ENCODE measurements at regions not wholly inside any gene's neighbourhood (a gene's known extent, or its start where the extent isn't known, plus 50 kb on each side); places are given as distances from the start of the nearest gene placed in this dataset.

DNA sequence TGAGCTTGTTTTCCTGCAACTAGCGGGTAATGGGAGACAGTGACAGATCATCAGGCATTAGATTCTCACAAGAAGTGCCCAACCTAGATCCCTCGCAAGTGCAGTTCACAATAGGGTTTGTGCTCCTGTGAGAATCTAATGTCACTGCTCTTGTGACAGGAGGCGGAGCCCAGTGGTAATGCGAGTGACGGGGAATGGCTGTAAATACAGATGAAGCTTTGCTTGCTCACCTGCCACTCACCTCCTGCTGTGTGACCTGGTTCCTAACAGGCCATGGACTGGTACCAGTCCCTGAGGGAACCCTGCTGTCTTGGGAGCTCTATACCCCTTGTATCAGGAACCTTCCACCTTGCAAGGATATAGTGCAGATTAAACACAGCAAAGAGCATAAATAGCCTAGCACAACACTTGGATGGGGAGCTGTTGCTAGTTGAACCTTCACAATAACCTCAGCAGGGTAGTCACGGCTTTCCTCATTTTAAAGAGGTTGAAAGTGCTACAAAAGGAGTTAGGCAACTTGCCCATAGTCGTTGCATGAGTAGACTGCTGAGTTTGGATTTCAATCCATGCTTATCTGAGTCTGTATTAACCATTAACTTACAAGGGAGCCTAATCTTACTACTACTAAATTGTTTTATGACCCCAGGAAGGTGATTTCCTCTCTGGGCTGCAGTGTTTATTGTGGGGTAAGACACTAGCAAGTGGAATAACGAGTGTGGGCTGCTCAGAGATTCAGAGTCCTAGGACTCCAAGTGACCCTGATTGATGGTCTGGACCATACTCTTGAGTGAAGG lies 156.6 kb upstream of the ZFHX3 start:
- no peak for DNase-seq

DNA sequence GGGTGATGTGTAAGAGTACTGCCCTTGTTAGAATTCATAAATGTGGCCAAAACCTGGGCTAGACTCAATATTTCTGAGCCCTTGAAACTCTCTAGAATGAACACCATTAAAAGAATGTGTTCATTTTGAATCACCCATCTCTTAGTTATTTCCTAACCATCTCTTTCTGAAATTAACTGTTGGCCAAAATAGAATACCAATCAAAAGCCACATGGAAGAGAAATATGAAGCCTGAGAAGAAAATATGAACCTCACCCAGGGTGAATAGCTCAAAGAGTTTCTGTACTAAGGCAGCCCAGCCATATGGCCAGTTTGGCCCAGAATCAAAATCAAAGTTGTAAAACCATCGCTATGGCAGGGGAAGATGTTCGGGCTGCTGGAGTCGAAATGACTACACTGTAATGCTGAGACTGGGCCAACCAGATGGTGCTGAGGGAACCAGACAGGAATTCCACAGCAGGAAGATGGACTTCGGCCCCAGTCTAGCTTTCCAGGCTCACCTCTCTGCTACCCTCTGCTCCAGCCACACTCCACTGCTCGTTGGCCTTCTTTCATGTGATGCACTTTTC lies 154.3 kb upstream of the ZFHX3 start:
- no peak for DNase-seq

DNA sequence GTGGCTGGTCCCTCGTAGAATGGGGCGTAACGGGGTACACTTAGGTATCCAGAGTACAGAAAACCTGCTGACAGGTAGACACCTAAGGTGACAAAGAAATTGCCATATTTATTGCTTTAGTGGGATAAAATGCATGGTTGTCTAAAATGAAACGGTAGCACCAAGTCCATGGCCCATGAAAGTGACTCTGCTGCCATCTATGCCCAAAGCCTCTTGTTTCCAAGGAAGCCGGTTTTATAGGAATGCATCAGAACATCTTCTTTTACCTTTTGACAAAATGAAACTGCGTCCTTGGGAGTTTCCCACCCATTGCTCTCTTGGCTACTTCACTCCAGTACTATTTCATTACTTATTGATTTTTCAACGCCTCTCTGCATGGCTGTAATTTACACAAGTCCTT lies 151.3 kb upstream of the ZFHX3 start:
- no peak for DNase-seq

DNA sequence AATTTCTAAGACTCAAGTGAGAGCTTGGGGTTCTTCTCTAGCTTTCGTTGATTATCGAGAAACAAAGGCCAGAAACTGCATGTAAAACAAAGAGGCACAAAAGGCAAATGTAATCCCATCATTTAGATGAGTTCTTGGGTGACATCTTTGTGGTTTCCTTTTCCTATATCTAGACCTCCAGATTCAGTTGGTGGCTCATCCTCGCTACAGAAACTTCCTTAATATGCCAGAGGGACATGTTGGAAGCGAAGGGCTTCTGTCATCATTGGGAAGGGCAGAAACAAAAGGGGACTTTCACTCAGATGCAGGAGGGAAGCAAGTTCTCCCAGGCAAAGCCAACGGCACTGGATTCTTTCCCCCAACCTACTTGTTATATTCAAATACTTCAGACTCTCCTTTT lies 150.6 kb upstream of the ZFHX3 start:
- no peak for DNase-seq

DNA sequence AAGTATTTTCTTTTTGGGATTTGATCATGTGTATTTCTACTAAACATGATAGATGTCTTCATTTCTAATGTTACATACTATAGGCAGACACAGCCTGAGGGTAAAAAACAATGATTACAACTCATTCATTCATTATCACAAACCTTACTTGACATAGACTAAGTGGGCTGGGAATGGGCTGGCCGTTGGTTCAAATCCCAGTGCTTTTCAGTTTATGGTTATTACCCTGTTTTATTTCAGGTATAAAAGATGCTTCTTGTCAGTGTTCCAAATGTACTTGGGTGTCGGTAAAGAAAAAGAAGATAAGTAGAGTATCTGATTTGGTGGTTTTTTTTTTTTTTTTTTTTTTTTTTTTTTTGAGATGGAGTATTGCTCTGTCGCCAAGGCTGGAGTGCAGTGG lies 149.7 kb upstream of the ZFHX3 start:
- no peak for DNase-seq

DNA sequence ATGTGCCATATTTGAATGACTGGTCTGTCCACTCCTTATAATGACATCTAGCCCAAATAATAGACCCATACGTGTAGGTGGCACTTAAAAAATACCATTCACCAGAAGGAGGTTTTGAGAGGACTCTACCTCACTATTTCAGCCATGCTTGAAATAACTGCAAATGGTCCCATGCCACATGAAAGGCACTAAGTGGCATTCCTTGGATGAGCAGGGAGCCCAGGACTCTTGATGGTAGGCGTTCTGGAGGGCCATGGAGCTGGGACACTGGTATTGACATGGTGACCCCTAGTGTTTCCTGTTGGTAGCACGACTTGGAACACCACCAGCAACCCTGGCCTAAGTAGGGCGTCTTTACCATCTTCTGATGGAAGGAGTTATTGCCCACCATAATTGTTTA lies 148.7 kb upstream of the ZFHX3 start:
- no peak for DNase-seq

DNA sequence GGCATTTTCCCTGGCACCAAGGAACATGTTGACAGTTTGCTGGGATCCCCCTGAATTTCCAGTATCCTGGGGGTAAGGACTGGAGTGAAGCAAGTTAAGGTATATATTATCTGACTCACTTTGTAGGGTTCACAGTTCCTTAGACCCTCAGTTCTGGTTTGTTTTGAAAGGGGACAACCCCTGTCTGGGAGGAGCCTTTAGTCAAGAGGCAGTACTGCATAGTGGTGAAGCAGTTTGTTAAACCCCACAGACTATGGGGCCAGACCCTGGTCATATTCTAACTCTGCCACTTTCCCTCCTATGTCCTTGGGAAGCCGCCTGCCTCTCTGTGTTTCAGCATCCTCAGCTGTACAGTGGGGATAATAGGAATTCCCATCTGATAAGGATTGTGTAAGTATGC lies 145.5 kb upstream of the ZFHX3 start:
- DNase-seq: no peak

DNA sequence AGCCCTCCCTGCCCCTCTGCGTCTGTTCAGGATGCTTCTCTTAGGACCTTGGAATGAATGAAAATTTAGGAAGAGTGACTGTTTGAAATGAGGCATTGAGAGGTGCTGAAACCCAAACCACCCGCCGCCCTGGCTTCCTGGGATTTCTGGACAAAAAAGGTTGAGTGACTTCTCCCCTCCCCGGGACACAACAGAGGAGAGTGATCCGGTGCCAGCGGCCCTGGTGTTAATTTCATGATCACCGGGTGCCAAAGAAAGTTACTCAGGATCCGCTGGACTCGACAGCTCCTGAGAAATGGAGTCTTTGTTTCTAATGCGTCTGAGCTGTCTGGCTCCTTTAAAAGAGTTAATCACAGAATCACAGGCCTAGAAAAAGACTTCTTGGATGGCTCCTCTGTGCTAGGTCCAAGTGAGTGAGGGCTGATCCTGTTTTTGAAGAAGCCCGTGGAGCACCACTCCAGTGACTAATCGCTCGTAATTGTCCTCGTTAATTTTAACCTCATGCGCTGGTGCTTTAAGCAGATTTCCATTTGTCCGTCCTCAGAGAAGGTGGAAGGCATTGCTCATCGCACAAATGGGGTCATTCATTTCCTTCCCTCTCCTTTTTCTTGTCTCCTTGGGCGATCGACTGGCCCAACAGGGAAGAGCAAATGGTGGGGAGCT lies 144.4 kb upstream of the ZFHX3 start:
- no peak for DNase-seq

DNA sequence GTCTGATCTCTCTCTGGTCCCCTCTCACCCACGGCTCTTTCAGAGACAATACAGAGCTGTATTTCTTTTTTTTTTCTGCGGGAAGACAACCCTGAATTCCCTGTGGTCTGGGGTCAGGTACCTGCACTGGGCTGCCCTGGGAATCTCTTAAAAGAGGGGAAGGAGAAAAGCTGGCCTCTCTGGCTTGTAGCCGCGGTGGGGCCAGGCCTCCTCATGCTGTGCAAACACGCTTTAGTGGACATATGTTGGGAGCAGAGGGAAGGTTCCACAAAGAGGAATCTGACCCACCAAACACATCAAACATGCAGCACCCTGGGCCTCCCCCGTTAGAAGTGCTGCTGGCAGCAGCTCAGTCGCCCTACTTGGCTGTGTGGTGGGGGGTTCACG lies 143.7 kb upstream of the ZFHX3 start:
- DNase-seq: no peak

DNA sequence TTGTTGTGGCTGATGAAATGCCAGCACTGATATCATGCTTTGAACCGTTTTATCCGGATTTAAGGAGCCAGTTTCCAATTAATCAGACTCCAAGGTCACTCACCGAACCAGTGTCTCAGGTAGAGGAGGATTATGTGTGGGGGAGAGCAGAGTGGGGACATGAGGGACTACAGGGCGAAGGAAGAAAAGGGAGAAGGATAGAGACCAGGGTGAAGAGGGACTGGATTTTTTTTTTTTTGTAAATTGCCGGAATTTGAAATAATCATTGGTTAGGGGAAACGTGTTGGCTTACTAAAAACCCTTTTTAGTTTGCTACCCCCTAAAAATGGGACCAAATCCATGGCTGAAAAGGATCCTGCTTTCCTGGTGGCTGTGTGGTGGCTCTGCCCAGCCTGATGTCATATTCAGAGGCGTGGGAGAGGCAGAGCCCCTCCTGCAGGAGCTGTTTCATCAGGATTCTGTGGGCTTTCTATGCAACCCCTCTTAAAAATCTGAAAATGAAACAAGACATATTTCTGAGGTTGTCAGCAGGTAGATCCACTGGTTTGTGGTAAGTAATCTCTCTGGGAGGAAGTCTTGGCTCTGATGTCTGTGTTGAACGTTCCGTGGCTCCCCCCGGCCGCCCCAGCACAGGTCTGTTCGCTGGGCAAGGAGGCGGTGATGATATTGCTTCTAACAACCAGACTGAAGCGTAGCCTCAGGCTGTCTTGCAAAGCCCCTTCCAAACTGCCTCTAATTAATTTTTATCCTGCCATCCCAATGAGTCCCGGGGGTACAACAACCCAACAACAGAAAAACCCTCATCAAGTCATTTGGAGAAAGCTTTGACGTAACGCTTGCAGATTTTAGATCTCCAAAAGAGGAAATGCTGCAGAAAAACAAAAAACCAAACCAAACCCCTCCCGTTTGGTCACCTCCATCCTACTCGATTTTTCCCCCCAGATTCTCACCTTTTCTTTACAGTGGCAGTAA lies 143.0 kb upstream of the ZFHX3 start:
- no peak for DNase-seq

DNA sequence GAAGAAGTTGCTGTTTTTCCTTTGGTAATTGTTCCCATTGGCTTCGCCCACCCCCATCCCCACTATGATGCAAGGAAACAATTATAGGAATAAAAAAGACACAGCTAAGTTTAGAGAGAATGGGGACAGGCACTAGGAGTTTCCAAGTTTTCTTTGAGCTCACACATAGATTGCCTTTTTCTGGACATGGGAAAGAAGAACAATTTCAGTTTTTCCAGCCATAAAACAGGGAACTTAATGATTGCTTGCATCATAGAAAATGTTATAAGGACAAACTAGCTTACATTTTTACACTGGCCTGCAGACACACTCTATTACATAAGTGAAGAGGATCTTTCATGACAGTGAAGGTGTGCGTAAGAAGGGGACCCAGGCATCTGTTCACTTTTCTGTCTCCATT lies 142.3 kb upstream of the ZFHX3 start:
- DNase-seq: no peak

DNA sequence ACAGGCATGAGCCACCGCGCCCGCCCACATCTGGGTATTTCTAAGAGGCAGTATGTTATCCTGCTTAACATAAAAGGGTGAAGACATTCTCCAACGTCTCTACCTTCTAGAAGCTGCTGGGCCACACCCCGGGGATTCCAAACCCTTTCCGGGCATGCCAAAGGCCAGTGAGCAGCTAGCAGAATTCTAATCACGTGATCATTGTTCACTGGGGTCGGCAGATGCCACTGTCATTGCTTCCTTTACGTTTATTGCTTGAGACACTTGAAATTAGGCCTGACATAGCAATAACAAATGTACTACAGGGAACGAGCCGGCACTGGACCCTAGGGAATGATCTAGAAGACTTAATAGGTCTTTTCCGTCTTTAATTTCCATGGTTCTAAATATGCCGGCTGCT lies 141.2 kb upstream of the ZFHX3 start:
- no peak for DNase-seq

DNA sequence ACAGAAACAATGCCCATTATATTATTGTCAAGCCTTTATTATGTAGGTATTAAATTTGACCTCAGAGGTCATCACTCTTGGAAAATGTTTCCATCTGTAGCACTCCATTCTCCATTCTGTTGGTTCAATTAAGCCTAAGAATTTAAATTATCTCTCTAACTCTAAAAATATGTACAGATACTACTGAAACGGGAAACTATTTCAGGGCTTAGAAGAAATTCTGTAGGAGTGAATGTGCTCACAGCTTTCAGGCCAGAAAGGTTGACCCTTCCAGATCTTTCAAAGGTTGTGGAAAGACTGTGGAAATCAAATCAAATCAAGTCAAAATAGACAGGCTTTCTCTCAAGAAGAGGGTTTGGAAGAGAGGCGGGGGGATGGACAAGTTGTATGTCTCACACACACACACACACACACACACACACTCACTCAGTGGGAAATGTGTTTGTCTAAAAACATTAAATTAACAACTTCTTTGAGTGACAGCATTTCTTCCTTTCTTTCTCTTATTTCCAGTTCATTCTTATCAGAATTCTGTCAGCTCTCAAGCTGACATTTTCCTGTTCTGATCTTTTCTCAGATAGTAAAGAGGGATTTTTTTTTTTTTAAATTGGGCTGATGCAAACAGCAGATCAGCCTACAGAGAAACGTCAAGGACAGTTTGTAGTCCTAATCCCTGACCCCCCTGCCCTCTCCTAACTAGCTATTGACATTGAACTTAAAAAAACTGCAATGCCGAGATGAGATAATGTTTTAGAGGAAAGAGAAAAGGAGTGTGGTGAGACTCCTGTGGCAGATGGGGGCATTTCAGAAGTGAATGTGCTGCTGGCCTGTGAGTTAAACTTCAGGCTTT lies 139.0 kb upstream of the ZFHX3 start:
- no peak for DNase-seq

DNA sequence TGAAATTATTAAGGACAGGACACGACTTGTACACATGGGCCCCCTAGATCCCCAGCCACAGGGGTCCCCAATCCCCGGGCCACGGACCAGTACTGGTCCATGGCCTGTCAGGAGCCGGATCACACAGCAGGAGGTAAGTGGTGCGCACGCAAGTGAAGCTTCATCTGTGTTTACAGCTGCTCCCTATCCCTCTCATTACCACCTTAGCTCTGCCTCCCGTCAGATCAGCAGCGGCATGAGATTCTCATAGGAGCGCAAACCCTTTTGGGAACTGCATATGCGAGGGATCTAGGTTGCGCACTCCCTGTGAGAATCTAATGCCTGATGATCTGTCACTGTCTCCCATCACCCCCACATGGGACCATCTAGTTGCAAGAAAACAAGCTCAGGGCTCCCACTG lies 137.8 kb upstream of the ZFHX3 start:
- no peak for DNase-seq

DNA sequence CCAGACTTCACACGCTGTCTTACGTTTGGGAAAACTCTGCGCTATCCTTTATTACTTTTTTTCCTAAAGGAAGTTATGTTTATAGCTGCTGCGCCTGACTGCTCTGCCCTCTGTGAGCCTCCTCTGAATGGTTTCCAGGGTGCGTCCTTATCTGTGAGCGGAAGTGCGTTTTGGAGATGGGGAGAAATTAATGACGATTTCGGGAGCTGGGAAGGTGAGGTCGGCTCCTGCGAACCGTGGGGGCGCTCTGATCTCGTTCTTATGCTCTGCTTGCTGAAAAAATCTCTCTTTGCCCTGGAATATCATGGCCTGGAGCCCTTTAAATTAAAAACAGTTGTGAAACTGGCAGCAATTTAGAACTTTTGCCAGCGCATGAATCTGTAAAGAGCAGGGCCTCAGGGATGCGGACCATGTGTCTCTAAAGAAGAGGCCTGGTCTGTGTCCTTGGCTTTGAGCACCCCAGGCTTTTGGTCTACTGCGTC lies 135.7 kb upstream of the ZFHX3 start:
- DNase-seq: no peak

DNA sequence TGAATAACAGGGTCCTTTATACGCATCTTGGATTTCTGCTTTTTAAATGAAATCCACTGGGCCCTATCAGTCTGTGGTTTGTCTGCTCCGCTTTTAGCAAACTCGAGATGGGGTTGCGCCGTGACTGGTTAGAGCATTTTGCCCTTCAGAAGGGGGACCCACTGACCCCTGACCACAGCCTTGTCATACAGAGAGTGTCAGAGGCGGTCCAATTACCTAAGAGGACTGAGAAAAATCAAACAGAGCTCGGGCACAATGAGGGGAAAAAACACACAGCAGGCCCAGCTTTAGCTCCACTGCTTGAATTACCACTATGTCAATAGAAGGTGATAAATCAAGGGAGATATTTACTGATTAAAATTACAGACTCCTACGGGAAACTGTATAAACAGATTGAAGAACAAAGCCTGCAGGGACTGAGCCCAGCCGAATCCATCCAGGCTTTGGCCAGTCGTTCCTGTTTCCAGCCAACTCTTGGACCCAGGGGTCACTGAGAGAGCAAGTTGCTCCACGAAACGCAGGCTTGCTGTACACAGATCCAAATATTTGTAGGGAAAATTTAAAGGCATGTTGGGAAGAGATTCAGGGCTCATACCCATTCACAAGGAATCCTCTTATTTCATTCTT lies 131.9 kb upstream of the ZFHX3 start:
- DNase-seq: no peak

DNA sequence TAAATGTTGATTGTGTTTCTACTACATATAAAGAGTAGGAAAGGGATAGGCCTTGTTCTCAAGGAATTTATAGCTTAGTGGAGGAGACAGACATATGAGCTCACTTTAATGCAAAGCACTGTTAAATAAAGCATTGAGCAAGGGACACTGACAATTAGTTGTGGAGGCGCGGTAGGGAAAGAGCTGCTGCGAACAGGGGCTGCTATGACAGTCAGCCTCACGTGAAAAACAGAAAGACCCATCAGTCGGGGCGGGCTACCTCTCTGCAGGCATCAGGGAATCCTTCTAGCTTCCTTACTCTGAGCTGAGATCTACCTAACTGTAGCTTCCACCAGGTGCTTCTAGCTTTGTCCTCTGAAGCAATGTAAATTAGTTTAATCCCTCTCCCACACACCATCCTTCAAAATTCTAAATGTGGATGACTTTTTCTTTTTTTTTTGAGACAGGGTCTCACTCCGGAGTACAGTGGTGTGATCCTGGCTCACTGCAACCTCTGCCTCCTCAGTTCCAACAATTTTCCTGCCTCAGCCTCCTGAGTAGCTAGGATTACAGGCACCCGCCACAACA lies 129.9 kb upstream of the ZFHX3 start:
- no peak for DNase-seq

DNA sequence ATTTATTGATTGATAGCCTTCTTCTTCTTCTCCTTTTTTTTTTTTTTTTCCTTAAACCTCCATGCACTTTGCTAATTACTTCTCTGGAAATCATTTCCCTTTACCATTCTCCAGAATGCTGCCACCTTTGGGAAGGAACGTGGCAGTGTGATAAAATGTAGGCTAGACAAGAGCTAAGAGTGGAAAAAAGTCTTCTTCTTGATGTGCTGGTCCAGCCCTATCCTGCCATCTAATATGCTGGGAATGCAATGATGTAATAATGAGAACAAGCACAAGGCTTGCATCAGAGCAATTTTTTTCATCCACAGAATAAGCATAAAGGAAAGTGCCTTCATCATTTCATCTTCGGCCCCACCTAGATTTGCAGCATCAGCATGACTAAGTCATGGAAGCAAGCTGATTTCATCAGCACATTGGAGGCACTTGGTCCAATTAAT lies 128.7 kb upstream of the ZFHX3 start:
- DNase-seq: no peak

DNA sequence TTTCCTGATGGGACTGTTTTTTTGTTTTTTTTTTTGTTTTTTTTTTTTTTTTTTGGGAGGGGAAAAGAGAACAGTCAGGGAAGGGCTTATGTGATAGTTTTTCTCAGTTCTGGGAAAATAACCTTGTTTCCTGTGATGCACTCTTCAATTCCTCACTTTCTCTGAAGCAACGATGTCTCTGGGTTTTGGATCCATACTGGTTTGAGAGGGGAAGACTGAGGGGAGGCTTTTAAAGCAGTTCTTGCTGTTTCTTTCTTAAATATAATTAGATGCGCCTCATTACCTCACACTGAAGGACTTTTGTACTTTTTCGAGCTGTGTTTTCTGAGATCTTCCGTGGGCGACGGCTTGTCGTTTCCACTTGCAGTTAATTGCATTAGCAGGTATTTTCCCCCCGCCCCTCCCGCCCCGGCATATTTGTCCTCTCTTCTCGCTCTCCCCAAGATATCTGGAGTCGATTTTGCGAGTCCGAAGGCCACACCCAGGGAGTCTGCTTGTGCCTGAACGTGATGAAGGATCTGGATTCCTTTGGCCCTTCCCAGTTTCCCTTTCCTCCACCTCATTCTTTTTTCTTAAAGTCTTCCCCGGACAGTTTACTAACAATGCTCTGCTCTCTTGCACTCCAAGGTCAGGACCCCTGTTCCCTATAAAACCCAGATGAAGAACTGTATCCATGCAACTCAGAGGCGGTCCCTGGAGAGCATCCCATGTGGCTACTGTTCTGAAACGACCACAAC lies 125.2 kb upstream of the ZFHX3 start:
- no peak for DNase-seq

DNA sequence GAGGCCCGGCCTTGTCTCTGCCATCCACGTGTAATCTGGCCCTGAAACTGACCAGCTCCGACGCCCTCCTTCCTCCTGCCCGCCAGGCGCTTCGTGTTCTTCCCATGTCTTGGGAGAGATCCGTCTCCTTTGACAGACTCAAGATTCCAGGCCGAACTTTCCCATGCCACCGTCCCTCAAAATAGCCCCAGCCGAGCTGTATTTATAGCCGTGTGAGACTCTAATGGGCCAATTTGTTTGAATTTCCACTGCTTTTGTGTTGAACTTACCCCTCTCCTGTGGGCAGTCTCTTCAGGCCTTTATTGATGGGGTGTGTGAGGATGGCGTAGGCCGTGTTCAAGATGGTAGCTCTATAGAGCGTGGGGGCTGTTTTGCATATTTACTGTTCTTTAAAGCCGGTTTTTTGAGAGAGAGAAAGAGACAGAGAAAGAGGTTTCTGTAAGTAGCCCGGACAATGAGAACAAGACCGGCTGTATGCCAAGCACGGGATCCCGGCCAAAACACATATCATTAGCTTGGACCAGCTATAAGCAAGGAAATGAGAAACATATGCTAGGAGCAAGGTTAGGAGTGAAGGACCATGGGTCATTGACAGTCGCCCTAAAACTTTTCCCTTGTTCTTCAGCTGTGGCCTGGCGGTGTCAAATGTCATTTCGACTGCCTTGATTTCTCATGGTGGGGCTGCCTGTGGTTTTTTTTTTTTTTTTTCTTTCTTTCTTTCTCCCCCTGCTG lies 124.5 kb upstream of the ZFHX3 start:
- no peak for DNase-seq

All from activated CD8-positive, alpha-beta memory T cell treated with anti-CD3 and anti-CD28 coated beads, Interleukin-2, amount 50 U/mL, for 48 hours (primary cell).